ENCODE measurements at regions not wholly inside any gene's neighbourhood (a gene's known extent, or its start where the extent isn't known, plus 50 kb on each side); places are given as distances from the start of the nearest gene placed in this dataset.

GRCh38 chr15:38128921-38129320 is 123.7 kb upstream of the SPRED1 start:
- Histone ChIP-seq H3K27me3 (ENCODE audit: insufficient read depth, low read depth, low read length) (no peaks in the 10 kb centered on the region), H3F3A (ENCODE audit: insufficient read depth, low read length, poor library complexity, severe bottlenecking) (no peaks in the 10 kb centered on the region), H3K36me3 (ENCODE audit: insufficient read depth, low read length) (no peaks in the 10 kb centered on the region), H3K79me2 (replicated peaks; ENCODE audit: insufficient read depth, low read length) (no peaks in the 10 kb centered on the region), H3K9ac (ENCODE audit: low read length) (no peak overlapping the region), H3K4me3 (ENCODE audit: low read length) (no peak overlapping the region), H4K20me1 (ENCODE audit: insufficient read depth) (no peaks in the 10 kb centered on the region), H2AFZ (ENCODE audit: low read depth, low read length) (no peak overlapping the region), H3K4me2 (ENCODE audit: low read length) (no peak overlapping the region), H3K9me2 (ENCODE audit: insufficient read depth, low read length) (no peaks in the 10 kb centered on the region), H3K27ac (ENCODE audit: low read length) (no peak overlapping the region), H3K9me3 (ENCODE audit: low read length) (no peaks in the 10 kb centered on the region)
- TF ChIP-seq CTCF (IDR thresholded peaks at IDR 0.05; ENCODE audit: poor library complexity, severe bottlenecking) (no peak), MXI1 (conservative IDR thresholded peaks at IDR 0.05; ENCODE audit: poor library complexity, severe bottlenecking) (no peak), SMC3 (conservative IDR thresholded peaks at IDR 0.05; ENCODE audit: poor library complexity) (no peak), EP300 (conservative IDR thresholded peaks at IDR 0.05; ENCODE audit: poor library complexity, severe bottlenecking) (no peak), POLR2AphosphoS5 (IDR thresholded peaks at IDR 0.05) (no peak), EZH2 (IDR thresholded peaks at IDR 0.05; ENCODE audit: borderline replicate concordance, insufficient read depth, low read length, poor library complexity, severe bottlenecking) (no peak), RAD21 (conservative IDR thresholded peaks at IDR 0.05) (no peak), TAF1 (IDR thresholded peaks at IDR 0.05; ENCODE audit: low read depth) (no peak), REST (IDR thresholded peaks at IDR 0.05; ENCODE audit: borderline replicate concordance) (no peak)

GRCh38 chr15:38129531-38130204 is 123.0 kb upstream of the SPRED1 start:
- Histone ChIP-seq H3K9ac (ENCODE audit: low read length) (no peak overlapping the region), H3K79me2 (replicated peaks; ENCODE audit: insufficient read depth, low read length) (no peaks in the 10 kb centered on the region), H3F3A (ENCODE audit: insufficient read depth, low read length, poor library complexity, severe bottlenecking) (no peaks in the 10 kb centered on the region), H3K9me2 (ENCODE audit: insufficient read depth, low read length) (no peaks in the 10 kb centered on the region), H2AFZ (ENCODE audit: low read depth, low read length) (no peak overlapping the region), H3K27me3 (ENCODE audit: insufficient read depth, low read depth, low read length) (no peaks in the 10 kb centered on the region), H4K20me1 (ENCODE audit: insufficient read depth) (no peaks in the 10 kb centered on the region), H3K4me2 (ENCODE audit: low read length) (no peak overlapping the region), H3K4me3 (ENCODE audit: low read length) (no peak overlapping the region), H3K36me3 (ENCODE audit: insufficient read depth, low read length) (no peaks in the 10 kb centered on the region), H3K27ac (ENCODE audit: low read length) (no peak overlapping the region), H3K9me3 (ENCODE audit: low read length) (no peaks in the 10 kb centered on the region)
- TF ChIP-seq SMC3 (conservative IDR thresholded peaks at IDR 0.05; ENCODE audit: poor library complexity) = no peak
- no peak for TF ChIP-seq TAF1 (IDR thresholded peaks at IDR 0.05; ENCODE audit: low read depth)
- TF ChIP-seq EP300 (conservative IDR thresholded peaks at IDR 0.05; ENCODE audit: poor library complexity, severe bottlenecking) = no peak
- TF ChIP-seq EZH2 (IDR thresholded peaks at IDR 0.05; ENCODE audit: borderline replicate concordance, insufficient read depth, low read length, poor library complexity, severe bottlenecking) = no peak
- no peak for TF ChIP-seq REST (IDR thresholded peaks at IDR 0.05; ENCODE audit: borderline replicate concordance)
- TF ChIP-seq CTCF (IDR thresholded peaks at IDR 0.05; ENCODE audit: poor library complexity, severe bottlenecking) = no peak
- no peak for TF ChIP-seq POLR2AphosphoS5 (IDR thresholded peaks at IDR 0.05)
- TF ChIP-seq MXI1 (conservative IDR thresholded peaks at IDR 0.05; ENCODE audit: poor library complexity, severe bottlenecking) = no peak
- no peak for TF ChIP-seq RAD21 (conservative IDR thresholded peaks at IDR 0.05)

Data from neural cell (in vitro differentiated cells).